Panc1 (cell line): ENCODE measurements at regions not wholly inside any gene's neighbourhood (a gene's known extent, or its start where the extent isn't known, plus 50 kb on each side); places are given as distances from the start of the nearest gene placed in this dataset.
"Not testable (repeated sequence)": the region's sequence is repeated elsewhere in the genome, so short reads cannot be mapped to it uniquely, and the experiment has no call there.

ENCODE experiments used
- POLR2AphosphoS5 ChIP-seq: IDR thresholded peaks from 2 replicates; pipeline ENCODE4 v1.6.1; 2012; ENCODE audit warnings: mild to moderate bottlenecking, low read depth, low read length, moderate library complexity
- TCF7L2 ChIP-seq: IDR thresholded peaks from 2 replicates; pipeline ENCODE4 v1.6.1; 2011; ENCODE audit warnings: mild to moderate bottlenecking, low read depth, low read length, inconsistent platforms
- TF ChIP-seq, protein P1 (sequence below): fragments of 450-650 bp; IDR thresholded peaks from 2 replicates; pipeline ENCODE4 v1.5.1; 2017; ENCODE audit warnings: mild to moderate bottlenecking
- TF ChIP-seq, protein P2 (sequence below), 2 experiments: IDR thresholded peaks; 2 replicates each; pipeline ENCODE4 v1.6.1; 2011 to 2012; ENCODE audit warnings: low read depth in 2 of 2, control low read depth in 1 of 2, low read length in 1 of 2, mild to moderate bottlenecking in 1 of 2, moderate library complexity in 1 of 2; ENCODE audit not compliant: insufficient read depth in 1 of 2

DNA sequence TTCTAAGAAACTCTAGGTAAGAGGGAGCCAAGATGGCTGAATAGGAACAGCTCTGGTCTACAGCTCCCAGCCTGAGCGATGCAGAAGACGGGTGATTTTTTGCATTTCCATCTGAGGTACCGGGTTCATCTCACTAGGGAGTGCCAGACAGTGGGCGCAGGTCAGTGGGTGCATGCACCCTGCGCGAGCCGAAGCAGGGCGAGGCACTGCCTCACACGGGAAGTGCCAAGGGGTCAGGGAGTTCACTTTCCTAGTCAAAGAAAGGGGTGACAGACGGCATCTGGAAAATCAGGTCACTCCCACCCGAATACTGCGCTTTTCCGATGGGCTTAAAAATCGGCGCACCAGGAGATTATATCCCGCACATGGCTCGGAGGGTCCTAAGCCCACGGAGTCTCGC lies 1796.7 kb upstream of the PCDH10 start:
- TF ChIP-seq, protein P1, sequence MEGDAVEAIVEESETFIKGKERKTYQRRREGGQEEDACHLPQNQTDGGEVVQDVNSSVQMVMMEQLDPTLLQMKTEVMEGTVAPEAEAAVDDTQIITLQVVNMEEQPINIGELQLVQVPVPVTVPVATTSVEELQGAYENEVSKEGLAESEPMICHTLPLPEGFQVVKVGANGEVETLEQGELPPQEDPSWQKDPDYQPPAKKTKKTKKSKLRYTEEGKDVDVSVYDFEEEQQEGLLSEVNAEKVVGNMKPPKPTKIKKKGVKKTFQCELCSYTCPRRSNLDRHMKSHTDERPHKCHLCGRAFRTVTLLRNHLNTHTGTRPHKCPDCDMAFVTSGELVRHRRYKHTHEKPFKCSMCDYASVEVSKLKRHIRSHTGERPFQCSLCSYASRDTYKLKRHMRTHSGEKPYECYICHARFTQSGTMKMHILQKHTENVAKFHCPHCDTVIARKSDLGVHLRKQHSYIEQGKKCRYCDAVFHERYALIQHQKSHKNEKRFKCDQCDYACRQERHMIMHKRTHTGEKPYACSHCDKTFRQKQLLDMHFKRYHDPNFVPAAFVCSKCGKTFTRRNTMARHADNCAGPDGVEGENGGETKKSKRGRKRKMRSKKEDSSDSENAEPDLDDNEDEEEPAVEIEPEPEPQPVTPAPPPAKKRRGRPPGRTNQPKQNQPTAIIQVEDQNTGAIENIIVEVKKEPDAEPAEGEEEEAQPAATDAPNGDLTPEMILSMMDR = not testable (repeated sequence)
- not testable (repeated sequence) for TF ChIP-seq POLR2AphosphoS5, TCF7L2
- TF ChIP-seq, protein P2, sequence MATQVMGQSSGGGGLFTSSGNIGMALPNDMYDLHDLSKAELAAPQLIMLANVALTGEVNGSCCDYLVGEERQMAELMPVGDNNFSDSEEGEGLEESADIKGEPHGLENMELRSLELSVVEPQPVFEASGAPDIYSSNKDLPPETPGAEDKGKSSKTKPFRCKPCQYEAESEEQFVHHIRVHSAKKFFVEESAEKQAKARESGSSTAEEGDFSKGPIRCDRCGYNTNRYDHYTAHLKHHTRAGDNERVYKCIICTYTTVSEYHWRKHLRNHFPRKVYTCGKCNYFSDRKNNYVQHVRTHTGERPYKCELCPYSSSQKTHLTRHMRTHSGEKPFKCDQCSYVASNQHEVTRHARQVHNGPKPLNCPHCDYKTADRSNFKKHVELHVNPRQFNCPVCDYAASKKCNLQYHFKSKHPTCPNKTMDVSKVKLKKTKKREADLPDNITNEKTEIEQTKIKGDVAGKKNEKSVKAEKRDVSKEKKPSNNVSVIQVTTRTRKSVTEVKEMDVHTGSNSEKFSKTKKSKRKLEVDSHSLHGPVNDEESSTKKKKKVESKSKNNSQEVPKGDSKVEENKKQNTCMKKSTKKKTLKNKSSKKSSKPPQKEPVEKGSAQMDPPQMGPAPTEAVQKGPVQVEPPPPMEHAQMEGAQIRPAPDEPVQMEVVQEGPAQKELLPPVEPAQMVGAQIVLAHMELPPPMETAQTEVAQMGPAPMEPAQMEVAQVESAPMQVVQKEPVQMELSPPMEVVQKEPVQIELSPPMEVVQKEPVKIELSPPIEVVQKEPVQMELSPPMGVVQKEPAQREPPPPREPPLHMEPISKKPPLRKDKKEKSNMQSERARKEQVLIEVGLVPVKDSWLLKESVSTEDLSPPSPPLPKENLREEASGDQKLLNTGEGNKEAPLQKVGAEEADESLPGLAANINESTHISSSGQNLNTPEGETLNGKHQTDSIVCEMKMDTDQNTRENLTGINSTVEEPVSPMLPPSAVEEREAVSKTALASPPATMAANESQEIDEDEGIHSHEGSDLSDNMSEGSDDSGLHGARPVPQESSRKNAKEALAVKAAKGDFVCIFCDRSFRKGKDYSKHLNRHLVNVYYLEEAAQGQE (IDR thresholded peaks at IDR 0.05; ENCODE audit: insufficient read depth in 1 of 2, low read depth in 2 of 2, low read length in 1 of 2) = not testable (repeated sequence)
